ENCODE measurements at regions not wholly inside any gene's neighbourhood (a gene's known extent, or its start where the extent isn't known, plus 50 kb on each side); places are given as distances from the start of the nearest gene placed in this dataset.
"Not testable (repeated sequence)": the region's sequence is repeated elsewhere in the genome, so short reads cannot be mapped to it uniquely, and the experiment has no call there.

DNA sequence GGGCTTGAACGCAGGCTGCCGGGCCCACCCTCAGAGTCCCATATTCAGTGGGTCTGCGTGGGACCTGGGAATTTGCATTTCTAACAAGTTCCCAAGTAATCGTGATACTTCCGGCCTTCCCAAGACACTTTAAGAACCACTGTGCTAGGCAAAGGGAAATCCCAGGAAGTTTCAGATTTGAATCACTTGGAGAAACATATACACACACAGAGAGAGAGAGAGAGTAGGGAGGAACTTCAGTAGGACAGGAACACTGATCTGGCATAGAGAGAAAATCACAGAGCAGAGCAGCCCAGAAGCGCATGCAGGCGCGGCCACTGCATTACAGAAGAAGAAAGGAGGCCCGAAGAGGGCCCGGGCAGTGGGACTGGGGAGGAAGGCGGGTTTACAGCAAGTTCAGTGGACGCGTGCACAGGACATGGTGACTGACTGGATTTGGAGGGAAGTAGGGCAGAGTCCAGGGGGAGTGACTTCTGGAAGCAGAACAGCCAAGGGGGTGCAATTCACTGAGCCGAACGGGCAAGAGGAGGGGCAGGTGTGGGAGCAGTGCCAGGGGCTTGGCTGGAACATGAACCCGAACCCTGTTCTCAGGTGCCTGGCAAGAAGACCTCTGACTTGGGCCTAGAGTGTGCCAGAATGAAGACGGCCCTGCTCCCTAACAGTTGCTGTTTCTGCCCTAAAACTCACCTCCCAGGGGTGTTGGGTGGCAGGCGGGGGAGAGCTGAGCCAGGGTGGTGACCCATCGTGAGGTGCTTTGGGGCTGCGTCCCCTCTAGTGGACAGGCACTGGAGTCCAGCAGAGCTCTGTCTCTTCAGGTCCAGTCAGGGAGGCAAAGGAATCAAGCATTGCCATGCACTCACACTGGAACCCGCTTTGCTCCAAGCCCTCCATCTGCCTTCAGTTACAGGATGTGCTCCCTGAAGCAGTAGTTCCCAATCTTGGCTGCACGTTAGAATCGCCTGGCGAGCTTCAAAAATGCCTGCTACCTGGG lies 101.3 kb upstream of the HES1 start:
- no peak for ATAC-seq (ENCODE audit: low FRiP score)
- DNase-seq (ENCODE audit: low spot score), result no peak
- TF ChIP-seq, protein P1, sequence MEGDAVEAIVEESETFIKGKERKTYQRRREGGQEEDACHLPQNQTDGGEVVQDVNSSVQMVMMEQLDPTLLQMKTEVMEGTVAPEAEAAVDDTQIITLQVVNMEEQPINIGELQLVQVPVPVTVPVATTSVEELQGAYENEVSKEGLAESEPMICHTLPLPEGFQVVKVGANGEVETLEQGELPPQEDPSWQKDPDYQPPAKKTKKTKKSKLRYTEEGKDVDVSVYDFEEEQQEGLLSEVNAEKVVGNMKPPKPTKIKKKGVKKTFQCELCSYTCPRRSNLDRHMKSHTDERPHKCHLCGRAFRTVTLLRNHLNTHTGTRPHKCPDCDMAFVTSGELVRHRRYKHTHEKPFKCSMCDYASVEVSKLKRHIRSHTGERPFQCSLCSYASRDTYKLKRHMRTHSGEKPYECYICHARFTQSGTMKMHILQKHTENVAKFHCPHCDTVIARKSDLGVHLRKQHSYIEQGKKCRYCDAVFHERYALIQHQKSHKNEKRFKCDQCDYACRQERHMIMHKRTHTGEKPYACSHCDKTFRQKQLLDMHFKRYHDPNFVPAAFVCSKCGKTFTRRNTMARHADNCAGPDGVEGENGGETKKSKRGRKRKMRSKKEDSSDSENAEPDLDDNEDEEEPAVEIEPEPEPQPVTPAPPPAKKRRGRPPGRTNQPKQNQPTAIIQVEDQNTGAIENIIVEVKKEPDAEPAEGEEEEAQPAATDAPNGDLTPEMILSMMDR (IDR thresholded peaks at IDR 0.05), result no peak

GRCh38 chr3:194035406-194036138 lies 100.4 kb upstream of the HES1 start:
- ATAC-seq (ENCODE audit: low FRiP score) (no peak), DNase-seq (ENCODE audit: low spot score) (no peak)
- TF ChIP-seq, protein P1 (IDR thresholded peaks at IDR 0.05), result no peak

- DNase-seq (ENCODE audit: low spot score) (no peak), ATAC-seq (ENCODE audit: low FRiP score) (no peak)
- TF ChIP-seq, protein P1 (IDR thresholded peaks at IDR 0.05), result no peak
Measured at GRCh38 chr3:194036842-194037241, 99.1 kb upstream of the HES1 start.

- DNase-seq (ENCODE audit: low spot score); ATAC-seq (ENCODE audit: low FRiP score): not testable (repeated sequence)
Measured at GRCh38 chr3:194038346-194038745, 97.6 kb upstream of the HES1 start.

- ATAC-seq (ENCODE audit: low FRiP score), result no peak
Measured at GRCh38 chr3:194038960-194039359, 97.0 kb upstream of the HES1 start.

DNA sequence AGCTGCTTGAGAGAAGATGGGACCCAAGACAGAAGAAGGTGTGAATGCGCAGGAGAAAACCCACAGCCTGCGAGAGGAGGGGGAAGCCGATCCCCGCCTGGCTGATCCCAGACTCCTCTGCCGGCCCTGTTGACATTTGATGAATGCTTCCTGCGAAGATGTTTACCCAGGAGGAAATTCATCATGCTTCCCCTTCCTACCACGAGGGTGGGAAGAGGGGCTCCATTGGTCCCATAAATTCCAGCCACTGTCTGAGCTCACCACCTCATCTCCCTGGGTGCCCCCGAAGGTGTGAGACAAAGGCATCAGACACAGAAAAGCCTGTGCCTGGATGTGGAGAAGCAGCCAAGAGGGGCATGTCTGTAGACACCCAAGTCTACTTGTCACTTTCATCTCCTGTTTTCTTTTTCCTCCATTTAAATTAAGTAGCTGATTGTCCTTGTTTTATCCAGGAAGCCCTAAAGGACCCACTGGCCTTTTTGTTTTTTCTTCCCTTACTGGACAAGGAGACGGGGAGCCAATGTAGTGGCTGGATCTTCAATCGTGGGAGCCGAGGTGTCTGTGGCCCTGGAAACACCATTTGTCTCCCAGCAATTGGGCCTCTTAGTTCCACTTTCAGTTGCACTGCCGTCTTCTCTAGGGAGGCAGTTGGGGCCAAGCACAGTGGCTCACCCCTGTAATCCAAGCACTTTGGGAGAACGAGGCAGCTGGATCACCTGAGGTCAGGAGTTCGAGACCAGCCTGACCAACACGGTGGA lies 95.3 kb upstream of the HES1 start:
- ATAC-seq (ENCODE audit: low FRiP score), result no peak
- TF ChIP-seq, protein P1 (IDR thresholded peaks at IDR 0.05), result no peak
- no peak for DNase-seq (ENCODE audit: low spot score)

More at GRCh38 chr3:194038960-194039359, 97.0 kb upstream of the HES1 start:
- TF ChIP-seq, protein P1 (IDR thresholded peaks at IDR 0.05), result no peak
- no peak for DNase-seq (ENCODE audit: low spot score)

DNA sequence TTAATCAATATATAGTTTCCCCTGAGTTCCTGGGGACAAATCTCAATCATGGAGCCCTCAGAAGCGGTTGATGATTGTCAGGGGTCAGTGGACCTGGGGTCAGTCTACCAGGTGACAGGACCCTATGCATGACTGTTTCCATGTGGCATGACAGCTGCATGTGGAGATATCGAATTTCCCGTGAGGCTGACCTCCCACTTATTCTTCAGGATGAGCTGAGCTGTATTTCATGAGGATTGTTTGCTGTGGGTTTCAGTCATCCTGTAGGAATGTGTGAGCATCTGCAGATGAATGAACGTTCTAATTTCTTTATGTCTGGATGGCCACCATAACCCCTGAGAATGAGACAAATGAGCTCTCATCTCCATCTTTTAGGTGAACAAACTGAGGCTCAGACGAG lies 93.0 kb upstream of the HES1 start:
- DNase-seq (ENCODE audit: low spot score) (no peak), ATAC-seq (ENCODE audit: low FRiP score) (no peak)
- TF ChIP-seq, protein P1 (IDR thresholded peaks at IDR 0.05), result no peak
